LNCAP (cell line): ENCODE measurements at regions not wholly inside any gene's neighbourhood (a gene's known extent, or its start where the extent isn't known, plus 50 kb on each side); places are given as distances from the start of the nearest gene placed in this dataset.

ENCODE experiments used
- TF ChIP-seq, protein P1 (sequence below): fragments of 450-650 bp; IDR thresholded peaks from 2 replicates; pipeline ENCODE4 v1.5.1; 2017; ENCODE audit warnings: mild to moderate bottlenecking

DNA sequence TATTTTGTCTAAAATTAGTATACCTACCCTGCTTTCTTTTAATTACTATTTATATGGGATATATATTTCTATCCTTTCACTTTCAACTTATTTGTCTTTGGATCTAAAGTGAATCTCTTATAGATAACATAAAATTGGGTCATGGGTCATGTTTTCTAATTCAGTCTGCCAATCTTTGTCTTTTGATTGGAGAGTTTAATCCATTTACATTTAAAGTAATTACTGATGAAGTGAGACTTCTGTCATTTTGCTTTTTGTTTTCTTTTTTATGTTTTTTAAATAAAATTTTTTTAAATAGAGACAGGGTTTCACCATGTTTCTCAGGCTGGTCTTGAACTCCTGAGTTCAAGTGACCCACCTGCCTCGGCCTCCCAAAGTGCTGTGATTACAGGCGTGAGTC lies 50.5 kb upstream of the PRDM1 start:
- TF ChIP-seq, protein P1, sequence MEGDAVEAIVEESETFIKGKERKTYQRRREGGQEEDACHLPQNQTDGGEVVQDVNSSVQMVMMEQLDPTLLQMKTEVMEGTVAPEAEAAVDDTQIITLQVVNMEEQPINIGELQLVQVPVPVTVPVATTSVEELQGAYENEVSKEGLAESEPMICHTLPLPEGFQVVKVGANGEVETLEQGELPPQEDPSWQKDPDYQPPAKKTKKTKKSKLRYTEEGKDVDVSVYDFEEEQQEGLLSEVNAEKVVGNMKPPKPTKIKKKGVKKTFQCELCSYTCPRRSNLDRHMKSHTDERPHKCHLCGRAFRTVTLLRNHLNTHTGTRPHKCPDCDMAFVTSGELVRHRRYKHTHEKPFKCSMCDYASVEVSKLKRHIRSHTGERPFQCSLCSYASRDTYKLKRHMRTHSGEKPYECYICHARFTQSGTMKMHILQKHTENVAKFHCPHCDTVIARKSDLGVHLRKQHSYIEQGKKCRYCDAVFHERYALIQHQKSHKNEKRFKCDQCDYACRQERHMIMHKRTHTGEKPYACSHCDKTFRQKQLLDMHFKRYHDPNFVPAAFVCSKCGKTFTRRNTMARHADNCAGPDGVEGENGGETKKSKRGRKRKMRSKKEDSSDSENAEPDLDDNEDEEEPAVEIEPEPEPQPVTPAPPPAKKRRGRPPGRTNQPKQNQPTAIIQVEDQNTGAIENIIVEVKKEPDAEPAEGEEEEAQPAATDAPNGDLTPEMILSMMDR, result no peak

GRCh38 chr6:106033806-106034205 lies 52.3 kb upstream of the PRDM1 start:
- TF ChIP-seq, protein P1, result no peak

DNA sequence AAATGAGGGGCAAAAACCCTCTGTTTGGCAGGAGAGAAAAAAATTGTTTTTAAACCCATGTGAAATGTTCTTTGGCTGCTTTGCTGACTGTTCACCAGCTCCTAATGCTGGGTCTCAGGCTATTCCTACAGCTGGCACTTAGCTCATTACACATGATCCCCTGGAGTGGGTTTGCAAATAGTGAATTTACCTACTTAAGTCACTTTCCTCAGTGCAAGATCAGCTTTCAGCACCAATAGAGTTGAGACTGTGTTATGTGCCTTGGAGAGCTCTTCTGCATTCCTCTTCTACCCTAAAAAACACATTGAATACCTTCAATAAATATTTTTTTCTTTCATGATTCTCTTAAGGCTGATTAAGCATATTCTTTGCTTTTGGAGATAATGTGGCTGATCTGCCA lies 58.4 kb upstream of the PRDM1 start:
- TF ChIP-seq, protein P1, result no peak

GRCh38 chr6:106026748-106027715 lies 59.1 kb upstream of the PRDM1 start:
- TF ChIP-seq, protein P1, result no peak

GRCh38 chr6:106025655-106026054 lies 60.5 kb upstream of the PRDM1 start:
- TF ChIP-seq, protein P1, result no peak

GRCh38 chr6:106022801-106023200 lies 63.3 kb upstream of the PRDM1 start:
- TF ChIP-seq, protein P1, result no peak

- TF ChIP-seq, protein P1, result no peak
Observed at GRCh38 chr6:106017454-106017853, 68.7 kb upstream of the PRDM1 start.
